HCT116 (cell line): ENCODE measurements at regions not wholly inside any gene's neighbourhood (a gene's known extent, or its start where the extent isn't known, plus 50 kb on each side); places are given as distances from the start of the nearest gene placed in this dataset.

Experiments used
- ATAC-seq: fragments of 200-7000 bp; cut with Tn5 transposase; 2 replicates; pipeline ENCODE4 v1.9.1; 2020; ENCODE audit warnings: mild to moderate bottlenecking, moderate library complexity
- BruUV-seq: library from RNA; stranded (reverse); fragments of 400-500 nt; replicated peaks from 2 replicates; lab custom pipeline; 2021; lab: Mats Ljungman, UMichigan
- CTCF ChIA-PET: fragments of 300-600 bp; sonication (Branson Sonifier 250); formaldehyde crosslinking; loops from one replicate; lab custom pipeline; 2021; ENCODE audit warnings: antibody characterized with exemption; lab: Charles Lee
- POLR2A ChIA-PET: fragments of 300-600, 350-600 bp; sonication (Branson Sonifier 250); formaldehyde crosslinking; loops from one replicate; lab custom pipeline; 2021; ENCODE audit warnings: antibody characterized with exemption; lab: Charles Lee
- RAD21 ChIA-PET, 2 experiments: fragments of 300-600 bp; sonication (Branson Sonifier 250); formaldehyde crosslinking; loops; one replicate each; lab custom pipeline; 2023; ENCODE audit warnings: low total read pairs in 2 of 2; ENCODE audit not compliant: uncharacterized antibody in 2 of 2, unreplicated experiment in 2 of 2, low non-redundant PET in 1 of 2; lab: Charles Lee
- DNase-seq: peaks from one replicate; pipeline ENCODE4 v3.0.0-alpha.2; 2010; ENCODE audit warnings: low read depth, low spot score
- H2AFZ ChIP-seq: fragments of 200-600 bp; shearing (Covaris generic), sonication (generic); 2 replicates; pipeline ENCODE4 v1.6.1; 2017; ENCODE audit warnings: low read depth, mixed run types, mixed read lengths, antibody characterized with exemption, low read length; ENCODE audit not compliant: poor library complexity, severe bottlenecking
- H3K27ac ChIP-seq: 2 replicates; pipeline ENCODE4 v1.5.1; 2012; ENCODE audit warnings: low read depth, low read length
- H3K27me3 ChIP-seq: fragments of 200-600 bp; sonication (generic); 2 replicates; pipeline ENCODE4 v1.6.1; 2016; ENCODE audit warnings: mixed run types, low read length, mixed read lengths; ENCODE audit not compliant: insufficient read depth
- H3K36me3 ChIP-seq, 2 experiments: fragments of 200-500 bp in 1 of 2; fragments of 200-600 bp in 1 of 2; sonication (Bioruptor generic) in 1 of 2; sonication (generic) in 1 of 2; 2 replicates each; pipeline versions ENCODE4 v1.5.1 to v1.6.1; 2014 to 2016; ENCODE audit warnings: low read length in 2 of 2, inconsistent platforms in 1 of 2, mixed read lengths in 1 of 2, mixed run types in 1 of 2; ENCODE audit not compliant: insufficient read depth in 2 of 2, control insufficient read depth in 1 of 2
- H3K4me1 ChIP-seq, 2 experiments: fragments of 200-600 bp in 1 of 2; sonication (generic) in 1 of 2; 2 replicates each; pipeline versions ENCODE4 v1.5.1 to v1.6.1; 2012 to 2017; ENCODE audit warnings: low read length in 2 of 2, inconsistent platforms in 1 of 2, mild to moderate bottlenecking in 1 of 2, mixed read lengths in 1 of 2, mixed run types in 1 of 2, moderate library complexity in 1 of 2; ENCODE audit not compliant: insufficient read depth in 2 of 2, control insufficient read depth in 1 of 2
- H3K4me2 ChIP-seq: fragments of 200-600 bp; sonication (generic); 2 replicates; pipeline ENCODE4 v1.6.1; 2017; ENCODE audit warnings: mixed run types, low read length, mixed read lengths
- H3K4me3 ChIP-seq, 2 experiments: fragments of 200-600 bp in 1 of 2; sonication (generic) in 1 of 2; replicated peaks in 1 of 2; 2 replicates each; pipeline ENCODE4 v1.5.1; 2011 to 2016; ENCODE audit warnings: low read length in 2 of 2, control low read depth in 1 of 2, low read depth in 1 of 2, mild to moderate bottlenecking in 1 of 2, mixed read lengths in 1 of 2, mixed run types in 1 of 2
- H3K79me2 ChIP-seq: fragments of 200-600 bp; sonication (generic); 2 replicates; pipeline ENCODE4 v1.6.1; 2017; ENCODE audit warnings: mild to moderate bottlenecking, mixed run types, low read length, moderate library complexity, mixed read lengths; ENCODE audit not compliant: insufficient read depth
- H3K9ac ChIP-seq: fragments of 200-600 bp; sonication (generic); 2 replicates; pipeline ENCODE4 v1.6.1; 2016; ENCODE audit warnings: low read length, mixed read lengths
- H3K9me2 ChIP-seq: fragments of 200-600 bp; sonication (generic), shearing (Covaris generic); 2 replicates; pipeline ENCODE4 v1.6.1; 2017; ENCODE audit warnings: mixed run types, mild to moderate bottlenecking, moderate library complexity; ENCODE audit not compliant: insufficient read depth
- H3K9me3 ChIP-seq, 2 experiments: fragments of 200-500 bp in 1 of 2; fragments of 200-600 bp in 1 of 2; sonication (Bioruptor generic) in 1 of 2; sonication (generic) in 1 of 2; 2 replicates each; pipeline ENCODE4 v1.6.1; 2014 to 2017; ENCODE audit warnings: low read length in 2 of 2, mixed read lengths in 2 of 2, inconsistent platforms in 1 of 2, low read depth in 1 of 2, mild to moderate bottlenecking in 1 of 2, mixed run types in 1 of 2, moderate library complexity in 1 of 2; ENCODE audit not compliant: control insufficient read depth in 1 of 2, insufficient read depth in 1 of 2
- H4K20me1 ChIP-seq: fragments of 200-600 bp; sonication (generic), shearing (Covaris generic); 2 replicates; pipeline ENCODE4 v1.6.1; 2017; ENCODE audit warnings: mixed run types, mild to moderate bottlenecking, moderate library complexity; ENCODE audit not compliant: insufficient read depth
- CEBPB ChIP-seq: IDR thresholded peaks from 2 replicates; pipeline ENCODE4 v1.6.1; 2012; ENCODE audit warnings: low read depth
- ELF1 ChIP-seq: IDR thresholded peaks from 2 replicates; pipeline ENCODE4 v1.6.1; 2012; ENCODE audit warnings: low read depth, borderline replicate concordance
- EZH2 ChIP-seq: fragments of 200-600 bp; sonication (generic); IDR thresholded peaks from 2 replicates; pipeline ENCODE4 v1.6.1; 2017; ENCODE audit warnings: antibody characterized with exemption, mixed run types
- JUND ChIP-seq: IDR thresholded peaks from 2 replicates; pipeline ENCODE4 v1.6.1; 2012
- RAD21 ChIP-seq: IDR thresholded peaks from 2 replicates; pipeline ENCODE4 v1.6.1; 2012; ENCODE audit warnings: low read depth, mild to moderate bottlenecking
- SIN3A ChIP-seq: IDR thresholded peaks from 2 replicates; pipeline ENCODE4 v1.6.1; 2012; ENCODE audit warnings: low read depth
- SRF ChIP-seq: IDR thresholded peaks from 2 replicates; pipeline ENCODE4 v1.6.1; 2012; ENCODE audit warnings: low read depth
- YY1 ChIP-seq: IDR thresholded peaks from 2 replicates; pipeline ENCODE4 v1.6.1; 2011; ENCODE audit warnings: low read length, low read depth, moderate library complexity, mild to moderate bottlenecking; ENCODE audit not compliant: insufficient replicate concordance; ENCODE audit errors: extremely low read depth
- ZNF274 ChIP-seq: fragments of 200-500 bp; sonication (Bioruptor generic); IDR thresholded peaks from 2 replicates; pipeline ENCODE4 v1.6.1; 2014; ENCODE audit warnings: mild to moderate bottlenecking, low read depth, low read length, inconsistent platforms
- intact Hi-C: fragments of 100-400 bp; cut with micrococcal nuclease; formaldehyde crosslinking; loops from 2 replicates; pipeline ENCODE4 v1.10.0; 2022
- TF ChIP-seq, protein P1 (sequence below): IDR thresholded peaks from 2 replicates; pipeline ENCODE4 v1.6.1; 2012
- TF ChIP-seq, protein P2 (sequence below), 3 experiments: fragments of 200-600 bp in 1 of 3; sonication (generic) in 1 of 3; IDR thresholded peaks in 2 of 3; conservative IDR thresholded peaks in 1 of 3; 2 replicates each; pipeline ENCODE4 v1.5.1; 2012 to 2017; ENCODE audit warnings: low read depth in 2 of 3, low read length in 2 of 3, antibody characterized with exemption in 1 of 3, borderline replicate concordance in 1 of 3, control low read depth in 1 of 3, mild to moderate bottlenecking in 1 of 3, mixed read lengths in 1 of 3, mixed run types in 1 of 3, moderate library complexity in 1 of 3; ENCODE audit not compliant: insufficient read depth in 1 of 3

DNA sequence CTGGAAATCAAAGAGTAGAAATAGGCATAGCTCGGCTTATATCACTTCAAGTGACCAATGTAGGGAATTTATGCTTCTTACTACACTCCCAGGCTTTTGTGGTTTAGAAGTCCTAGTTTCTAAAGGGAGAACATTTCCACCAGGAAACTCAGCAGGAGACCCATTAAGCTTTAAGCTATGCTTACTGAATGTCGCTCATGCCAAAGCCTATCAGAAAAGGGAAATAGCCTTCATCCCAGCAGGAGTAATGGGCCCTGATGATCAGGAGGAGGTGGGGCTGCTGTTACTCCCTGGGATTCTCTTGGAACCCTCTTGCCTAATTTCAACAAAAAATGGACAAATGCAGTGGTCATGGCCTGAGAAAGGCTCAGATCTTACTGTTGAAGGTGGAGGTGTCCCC lies 54.5 kb upstream of the SEMA6A start:
- ChIA-PET RAD21 (no interaction called here), POLR2A (no interaction called here), CTCF (no interaction called here)
- no TSS peak for BruUV-seq
- DNase-seq: no peak
- no peaks in the 10 kb centered on the region for H4K20me1 ChIP-seq
- no peaks in the 10 kb centered on the region for H3K27me3 ChIP-seq
- H3K79me2 ChIP-seq: no peaks in the 10 kb centered on the region
- no peaks in the 10 kb centered on the region for H3K36me3 ChIP-seq
- no peak overlapping the region for H3K27ac ChIP-seq
- intact Hi-C loops: no loop called here
- H3K9me2 ChIP-seq: no peaks in the 10 kb centered on the region
- no peak overlapping the region for H3K4me2 ChIP-seq
- ATAC-seq: no peak
- H3K9me3 ChIP-seq: no peaks in the 10 kb centered on the region
- H3K4me1 ChIP-seq: no peaks in the 10 kb centered on the region
- no peak overlapping the region for H2AFZ ChIP-seq
- TF ChIP-seq RAD21 (no peak), ZNF274 (no peak), SIN3A (no peak), YY1 (no peak), ELF1 (no peak), CEBPB (no peak), EZH2 (no peak), SRF (no peak), JUND (no peak)
- TF ChIP-seq, protein P1, sequence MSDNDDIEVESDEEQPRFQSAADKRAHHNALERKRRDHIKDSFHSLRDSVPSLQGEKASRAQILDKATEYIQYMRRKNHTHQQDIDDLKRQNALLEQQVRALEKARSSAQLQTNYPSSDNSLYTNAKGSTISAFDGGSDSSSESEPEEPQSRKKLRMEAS: no peak
- TF ChIP-seq, protein P2, sequence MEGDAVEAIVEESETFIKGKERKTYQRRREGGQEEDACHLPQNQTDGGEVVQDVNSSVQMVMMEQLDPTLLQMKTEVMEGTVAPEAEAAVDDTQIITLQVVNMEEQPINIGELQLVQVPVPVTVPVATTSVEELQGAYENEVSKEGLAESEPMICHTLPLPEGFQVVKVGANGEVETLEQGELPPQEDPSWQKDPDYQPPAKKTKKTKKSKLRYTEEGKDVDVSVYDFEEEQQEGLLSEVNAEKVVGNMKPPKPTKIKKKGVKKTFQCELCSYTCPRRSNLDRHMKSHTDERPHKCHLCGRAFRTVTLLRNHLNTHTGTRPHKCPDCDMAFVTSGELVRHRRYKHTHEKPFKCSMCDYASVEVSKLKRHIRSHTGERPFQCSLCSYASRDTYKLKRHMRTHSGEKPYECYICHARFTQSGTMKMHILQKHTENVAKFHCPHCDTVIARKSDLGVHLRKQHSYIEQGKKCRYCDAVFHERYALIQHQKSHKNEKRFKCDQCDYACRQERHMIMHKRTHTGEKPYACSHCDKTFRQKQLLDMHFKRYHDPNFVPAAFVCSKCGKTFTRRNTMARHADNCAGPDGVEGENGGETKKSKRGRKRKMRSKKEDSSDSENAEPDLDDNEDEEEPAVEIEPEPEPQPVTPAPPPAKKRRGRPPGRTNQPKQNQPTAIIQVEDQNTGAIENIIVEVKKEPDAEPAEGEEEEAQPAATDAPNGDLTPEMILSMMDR (IDR thresholded peaks at IDR 0.05 in 2 of 3, conservative IDR thresholded peaks at IDR 0.05 in 1 of 3; ENCODE audit: borderline replicate concordance in 1 of 3, insufficient read depth in 1 of 3, low read depth in 2 of 3, low read length in 2 of 3): no peak
- TF ChIP-seq, all 23 proteins: peak for 0
- Histone ChIP-seq H3K4me3 (no peak overlapping the region), H3K9ac (no peak overlapping the region)
